Lung (tissue), 11 donors: ENCODE measurements at regions not wholly inside any gene's neighbourhood (a gene's known extent, or its start where the extent isn't known, plus 50 kb on each side); places are given as distances from the start of the nearest gene placed in this dataset.

Experiments used
- ATAC-seq: fragments of 200-7000 bp; cut with Tn5 transposase; one replicate; pipeline ENCODE4 v1.9.1; 2020; ENCODE audit warnings: moderate number of reproducible peaks; ENCODE audit not compliant: insufficient read depth, low FRiP score
- DNase-seq, 3 donors: peaks; one replicate each; pipeline ENCODE4 v3.0.0-alpha.2; 2013 to 2017
- H3K27ac ChIP-seq, 2 donors: one replicate each; pipeline ENCODE4 v1.5.1; 2013; ENCODE audit warnings: mild to moderate bottlenecking in 2 of 2, moderate library complexity in 2 of 2, control low read depth in 1 of 2, inconsistent platforms in 1 of 2, low read depth in 1 of 2, low read length in 1 of 2
- H3K27me3 ChIP-seq, 3 donors: one replicate each; pipeline ENCODE4 v1.5.1; 2013; ENCODE audit warnings: low read length in 2 of 3; ENCODE audit not compliant: control insufficient read depth in 3 of 3, insufficient read depth in 3 of 3
- H3K36me3 ChIP-seq, 4 donors: one replicate each; pipeline ENCODE4 v1.5.1; 2013; ENCODE audit warnings: low read length in 4 of 4, mild to moderate bottlenecking in 1 of 4, moderate library complexity in 1 of 4; ENCODE audit not compliant: control insufficient read depth in 4 of 4, insufficient read depth in 4 of 4
- H3K4me1 ChIP-seq, 5 donors: one replicate each; pipeline ENCODE4 v1.5.1; 2013; ENCODE audit warnings: low read length in 5 of 5, mild to moderate bottlenecking in 2 of 5, moderate library complexity in 1 of 5; ENCODE audit not compliant: control insufficient read depth in 5 of 5, insufficient read depth in 5 of 5
- H3K4me3 ChIP-seq: one replicate; pipeline ENCODE4 v1.5.1; 2013; ENCODE audit warnings: mild to moderate bottlenecking, control low read depth, moderate library complexity
- H3K9ac ChIP-seq, 2 donors: one replicate each; pipeline ENCODE4 v1.5.1; 2013; ENCODE audit warnings: low read length in 2 of 2, control low read depth in 1 of 2; ENCODE audit not compliant: insufficient read depth in 1 of 2
- H3K9me3 ChIP-seq, 4 donors: one replicate each; pipeline ENCODE4 v1.5.1; 2013; ENCODE audit warnings: low read length in 3 of 4, mild to moderate bottlenecking in 1 of 4, moderate library complexity in 1 of 4; ENCODE audit not compliant: control insufficient read depth in 4 of 4, insufficient read depth in 3 of 4
- CTCF ChIP-seq: IDR thresholded peaks from 2 replicates; pipeline ENCODE4 v1.5.1; 2012; ENCODE audit warnings: mild to moderate bottlenecking; ENCODE audit errors: control extremely low read depth, extremely low read depth
- WGBS, 2 donors: extraction: QIAGEN DNeasy Blood & Tissue Kit; methylation state at CpG; one replicate each; pipeline ENCODE4 v1.1.7; 2013; 5-methylcytosine and 5-hydroxymethylcytosine counted together
- donor health status: control.
- donor health status: control.
- donor health status: Bipolar disorder and iron deficiency.
- donor health status: healthy.
- donor health status: DM: yes; HTN: yes; CAD: no.

GRCh38 chr6:164337024-164337924 lies 922.8 kb downstream of the QKI start:
- no peak overlapping the region for H3K4me3 ChIP-seq
- H3K27me3 ChIP-seq = no peaks in the 10 kb centered on the region
- no peak for TF ChIP-seq CTCF
- no peaks in the 10 kb centered on the region for H3K36me3 ChIP-seq
- H3K27ac ChIP-seq = no peak overlapping the region
- ATAC-seq = no peak
- 95% methylated on average over 50 of the region's 50 CpGs for whole genome bisulfite sequencing, 2 donors
- no peak overlapping the region for H3K9ac ChIP-seq
- DNase-seq = no peak
- no peaks in the 10 kb centered on the region for H3K9me3 ChIP-seq
- H3K4me1 ChIP-seq = no peaks in the 10 kb centered on the region

GRCh38 chr6:164336455-164336854 lies 921.9 kb downstream of the QKI start:
- DNase-seq (no peak), ATAC-seq (no peak)
- 90 to 94% methylated on average over 2 of the region's 2 CpGs for WGBS, 2 donors
- Histone ChIP-seq H3K27me3 (no peaks in the 10 kb centered on the region), H3K4me1 (no peaks in the 10 kb centered on the region), H3K27ac (no peak overlapping the region), H3K9ac (no peak overlapping the region), H3K36me3 (no peaks in the 10 kb centered on the region), H3K9me3 (no peaks in the 10 kb centered on the region), H3K4me3 (no peak overlapping the region)
- no peak for TF ChIP-seq CTCF

GRCh38 chr6:164331026-164331425 lies 916.5 kb downstream of the QKI start:
- Histone ChIP-seq H3K9me3 (no peaks in the 10 kb centered on the region), H3K36me3 (no peaks in the 10 kb centered on the region), H3K4me3 (no peak overlapping the region), H3K27me3 (no peaks in the 10 kb centered on the region), H3K9ac (no peak overlapping the region), H3K27ac (no peak overlapping the region), H3K4me1 (no peaks in the 10 kb centered on the region)
- 19 to 31% methylated on average over 2 of the region's 2 CpGs for WGBS, 2 donors
- no peak for DNase-seq
- ATAC-seq = no peak
- no peak for TF ChIP-seq CTCF

GRCh38 chr6:164325168-164325567 lies 910.6 kb downstream of the QKI start:
- 96% methylated on average over 1 of the region's 1 CpG for WGBS, 2 donors
- DNase-seq = no peak

More at GRCh38 chr6:164325168-164325567, 910.6 kb downstream of the QKI start:
- Histone ChIP-seq H3K4me3 (no peak overlapping the region), H3K4me1 (no peaks in the 10 kb centered on the region), H3K36me3 (no peaks in the 10 kb centered on the region), H3K27me3 (no peaks in the 10 kb centered on the region), H3K27ac (no peak overlapping the region), H3K9ac (no peak overlapping the region), H3K9me3 (no peaks in the 10 kb centered on the region)
- no peak for TF ChIP-seq CTCF
- ATAC-seq = no peak
